ENCODE measurements at regions not wholly inside any gene's neighbourhood (a gene's known extent, or its start where the extent isn't known, plus 50 kb on each side); places are given as distances from the start of the nearest gene placed in this dataset.

- FAIRE-seq (no peak), DNase-seq (ENCODE audit: insufficient read length, low spot score) (no peak)
Observed at GRCh38 chr6:169961772-169962561, 210.5 kb downstream of the ERMARD start.

DNA sequence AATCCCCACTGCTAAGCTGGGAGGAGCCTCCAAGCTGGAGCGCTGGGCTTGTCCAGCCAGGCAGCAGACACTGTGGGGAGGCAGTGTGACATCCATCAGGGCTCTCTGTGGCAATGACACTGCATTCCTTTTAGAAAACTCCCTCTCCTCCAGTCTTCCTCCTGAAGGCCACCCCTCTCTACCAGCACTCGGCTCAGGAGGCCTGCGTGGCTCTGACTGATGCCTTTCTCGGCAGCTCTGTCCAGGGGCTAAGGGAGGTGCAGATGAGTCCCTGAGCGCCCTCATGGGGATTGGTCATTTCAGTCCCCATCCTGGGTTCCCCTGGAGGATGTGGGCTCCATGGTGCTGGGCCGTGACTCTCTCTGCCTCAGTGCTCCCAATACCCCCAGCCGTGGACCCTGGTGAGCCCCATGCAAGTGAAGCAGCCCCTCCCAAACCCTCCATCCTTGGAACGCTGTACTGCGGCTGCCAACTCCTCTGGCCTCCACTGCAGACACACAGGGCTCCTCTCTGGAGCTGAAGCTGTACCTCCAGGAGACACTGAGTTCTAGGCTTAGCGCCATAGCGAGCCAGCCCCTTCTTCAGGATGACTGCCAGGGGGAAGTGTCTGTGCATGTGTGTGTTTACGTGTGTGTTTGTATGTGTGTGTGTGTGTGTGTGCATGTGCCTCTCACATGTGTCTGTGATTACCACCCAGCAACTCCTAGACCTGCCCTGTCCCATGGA is 209.6 kb downstream of the ERMARD start:
- FAIRE-seq: no peak
- DNase-seq (ENCODE audit: insufficient read length, low spot score): no peak

DNA sequence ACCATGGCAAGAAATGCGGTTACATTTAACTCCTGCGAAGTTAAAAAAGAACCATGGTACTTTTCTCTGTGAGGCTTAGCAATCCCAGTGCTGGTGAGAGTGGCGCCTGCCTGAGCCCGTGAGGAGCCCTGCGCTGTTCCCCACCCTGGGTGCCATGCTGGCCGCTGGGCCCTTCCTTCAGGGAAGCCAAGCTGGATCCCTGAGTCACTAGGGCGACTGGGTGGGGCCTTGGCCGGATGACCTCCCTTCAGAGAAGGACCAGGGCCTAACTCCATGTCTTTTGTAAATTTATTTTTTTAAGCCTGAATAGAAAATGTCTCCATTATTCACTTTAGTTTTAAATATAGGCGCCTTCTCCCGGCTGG is 209.1 kb downstream of the ERMARD start:
- FAIRE-seq: no peak
- DNase-seq (ENCODE audit: insufficient read length, low spot score): no peak

DNA sequence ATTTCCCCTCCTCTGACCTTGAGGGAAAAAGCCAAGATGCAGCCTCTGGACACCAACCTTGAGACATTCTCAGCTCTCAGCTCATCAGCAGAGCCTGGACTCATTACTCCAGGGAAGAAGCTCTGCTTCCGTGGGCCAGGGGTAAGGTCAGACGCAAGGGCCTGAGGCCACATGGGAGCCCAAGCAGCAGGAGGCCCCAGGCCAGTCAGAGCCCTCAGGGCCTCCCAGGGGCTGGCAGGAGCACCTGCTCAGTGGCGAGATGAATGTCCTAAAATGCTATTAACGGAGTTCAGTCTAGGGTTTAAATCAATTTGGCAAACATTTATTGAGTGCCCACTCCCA is 208.6 kb downstream of the ERMARD start:
- no peak for FAIRE-seq
- DNase-seq (ENCODE audit: insufficient read length, low spot score): no peak

- FAIRE-seq: no peak
Observed at GRCh38 chr6:169959136-169960002, 207.9 kb downstream of the ERMARD start.

GRCh38 chr6:169958510-169958909 is 207.1 kb downstream of the ERMARD start:
- DNase-seq (ENCODE audit: insufficient read length, low spot score): no peak

More at GRCh38 chr6:169959136-169960002, 207.9 kb downstream of the ERMARD start:
- DNase-seq (ENCODE audit: insufficient read length, low spot score): no peak

DNA sequence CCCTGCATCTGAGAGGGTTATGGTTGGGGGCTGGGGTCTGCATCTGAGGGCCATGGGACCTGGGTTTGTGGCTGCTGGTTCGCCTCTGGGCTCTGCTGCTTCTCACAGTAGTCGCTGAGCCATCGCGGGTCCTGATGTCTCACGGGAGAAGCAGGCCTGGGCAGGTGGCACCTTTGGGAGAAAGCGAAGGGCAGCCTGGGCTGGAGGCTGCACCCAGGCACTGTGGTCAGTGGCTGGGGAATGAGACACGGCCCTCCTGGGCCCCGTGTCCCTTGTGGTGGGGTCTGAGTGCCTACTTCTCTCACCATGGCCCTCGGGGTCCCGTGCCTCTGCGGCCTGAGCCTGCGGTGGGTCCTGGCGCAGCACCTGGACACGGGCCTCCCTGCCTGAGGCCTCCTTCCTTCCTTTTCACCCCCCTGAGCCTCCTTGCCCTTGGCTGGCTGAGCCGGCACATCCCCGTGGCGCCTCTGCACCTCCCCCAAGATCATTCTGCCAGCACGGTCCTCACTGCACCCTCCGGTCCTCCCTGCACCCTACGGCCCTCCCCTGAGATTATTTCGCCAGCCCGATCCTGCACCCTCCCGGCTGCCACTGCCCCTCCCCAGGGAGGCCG is 206.0 kb downstream of the ERMARD start:
- no peak for FAIRE-seq

More at GRCh38 chr6:169958510-169958909, 207.1 kb downstream of the ERMARD start:
- no peak for FAIRE-seq

GRCh38 chr6:169956580-169956979 is 205.2 kb downstream of the ERMARD start:
- FAIRE-seq (no peak), DNase-seq (ENCODE audit: insufficient read length, low spot score) (no peak)

More for the DNA sequence above, 206.0 kb downstream of the ERMARD start:
- DNase-seq (ENCODE audit: insufficient read length, low spot score): no peak

- DNase-seq (ENCODE audit: insufficient read length, low spot score): no peak
- FAIRE-seq: no peak
Observed at GRCh38 chr6:169955731-169956437, 204.5 kb downstream of the ERMARD start.

GRCh38 chr6:169954977-169955376 is 203.6 kb downstream of the ERMARD start:
- FAIRE-seq (no peak), DNase-seq (ENCODE audit: insufficient read length, low spot score) (no peak)

- DNase-seq (ENCODE audit: insufficient read length, low spot score) (no peak), FAIRE-seq (no peak)
Observed at GRCh38 chr6:169953686-169954085, 202.3 kb downstream of the ERMARD start.

- FAIRE-seq (no peak), DNase-seq (ENCODE audit: insufficient read length, low spot score) (no peak)
Observed at GRCh38 chr6:169950558-169950957, 199.1 kb downstream of the ERMARD start.

DNA sequence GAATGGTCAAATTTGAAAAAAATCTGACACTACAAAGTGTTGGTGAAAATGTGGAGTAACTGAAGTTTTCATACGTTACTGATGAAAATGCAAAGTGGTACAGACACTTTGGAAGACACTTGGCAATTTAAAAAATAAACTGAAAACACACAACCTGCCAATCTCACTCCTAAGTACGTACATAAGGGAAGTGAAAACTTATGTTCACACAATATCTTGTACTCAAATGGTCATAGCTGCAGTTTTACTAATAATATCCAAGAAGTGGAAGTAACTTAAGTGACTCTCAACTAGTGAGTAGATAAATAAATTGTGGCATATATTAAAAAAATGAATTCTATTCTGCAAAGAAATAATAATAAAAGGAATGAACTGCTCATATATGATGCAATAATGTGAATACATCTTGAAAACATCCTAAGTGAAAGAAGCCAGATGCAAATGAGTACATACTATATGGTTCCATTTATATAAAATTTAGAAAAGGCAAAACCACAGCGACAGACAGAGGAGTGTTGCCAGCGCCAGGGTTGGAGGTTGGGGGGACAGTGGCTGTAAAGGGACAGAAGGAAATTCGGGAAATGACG is 198.2 kb downstream of the ERMARD start:
- no peak for FAIRE-seq
- no peak for DNase-seq (ENCODE audit: insufficient read length, low spot score)

DNA sequence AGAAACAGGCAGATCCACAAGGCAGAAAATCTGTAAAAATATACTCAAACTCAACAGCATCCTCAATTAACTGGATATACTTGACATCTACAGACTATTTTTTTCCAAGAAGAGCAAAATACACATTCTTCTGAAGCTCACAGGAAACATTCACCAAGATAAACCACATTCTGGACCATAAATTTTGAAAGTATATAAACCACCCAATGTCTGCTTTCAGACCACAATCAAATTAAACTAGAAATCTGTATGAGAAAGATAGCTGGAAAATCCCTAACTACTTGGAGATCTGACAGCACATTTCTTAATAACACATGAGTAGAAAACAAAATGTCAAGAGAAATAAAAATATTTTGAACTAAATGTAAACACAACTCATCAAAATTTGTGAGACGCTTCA is 195.5 kb downstream of the ERMARD start:
- FAIRE-seq (no peak), DNase-seq (ENCODE audit: insufficient read length, low spot score) (no peak)

- DNase-seq (ENCODE audit: insufficient read length, low spot score) (no peak), FAIRE-seq (no peak)
Observed at GRCh38 chr6:169945117-169945516, 193.7 kb downstream of the ERMARD start.

DNA sequence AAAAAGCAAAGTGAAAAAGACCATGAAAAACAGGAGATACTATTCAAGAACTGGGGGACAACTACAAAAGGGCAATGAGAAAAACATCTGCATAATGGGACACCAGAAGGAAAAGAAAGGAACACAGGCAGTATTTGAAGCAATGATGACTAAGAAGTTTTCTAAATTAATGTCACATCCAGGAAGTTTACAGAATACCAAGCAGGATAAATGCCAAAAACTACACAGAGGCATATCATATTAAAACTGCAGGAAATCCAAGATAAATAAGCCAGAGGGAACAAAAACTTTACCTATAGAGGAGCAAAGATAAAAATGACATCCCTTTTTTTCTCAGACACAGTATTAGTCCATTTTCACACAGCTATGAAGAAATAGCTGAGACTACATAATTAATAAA is 193.0 kb downstream of the ERMARD start:
- DNase-seq (ENCODE audit: insufficient read length, low spot score) (no peak), FAIRE-seq (no peak)

GRCh38 chr6:169944061-169944337 is 192.6 kb downstream of the ERMARD start:
- DNase-seq (ENCODE audit: insufficient read length, low spot score): no peak
- no peak for FAIRE-seq

DNA sequence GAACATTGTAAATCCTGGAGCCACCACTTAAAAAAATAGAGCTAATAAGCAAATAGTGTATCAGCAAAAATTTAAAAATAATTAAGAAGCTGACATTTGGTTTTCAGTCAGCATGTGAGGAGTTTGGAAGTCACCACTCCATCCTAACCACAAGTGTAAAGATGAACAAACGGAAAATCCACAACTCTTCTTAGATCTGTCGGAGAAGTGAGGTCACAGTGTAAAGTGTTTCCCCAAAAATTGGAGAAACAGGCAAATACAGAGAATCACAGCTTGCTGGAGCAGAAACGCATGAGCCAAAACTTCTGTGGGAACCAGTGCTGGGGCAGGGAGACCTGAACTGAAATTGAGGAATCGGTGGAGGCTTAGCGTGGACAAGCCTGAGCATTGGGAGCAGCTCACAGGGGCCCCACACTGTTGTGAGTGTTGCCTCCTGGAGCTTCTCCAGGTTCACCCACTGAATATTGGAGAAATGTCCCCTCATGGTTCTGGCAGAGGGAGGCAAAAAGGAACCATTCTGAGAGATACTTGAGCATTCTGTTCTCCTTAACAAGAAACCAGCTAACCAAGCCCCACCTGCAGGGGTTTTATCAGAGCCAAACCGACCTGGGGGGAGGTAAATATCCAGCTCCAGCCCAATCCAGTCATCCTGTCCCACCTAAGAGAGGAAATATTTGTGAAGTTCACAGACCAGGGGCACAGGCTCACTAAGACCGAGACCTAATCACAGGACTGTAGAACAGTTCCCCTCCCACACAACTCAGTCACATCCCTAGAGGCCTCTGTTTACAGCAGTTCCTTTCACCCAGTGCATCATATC is 192.0 kb downstream of the ERMARD start:
- no peak for DNase-seq (ENCODE audit: insufficient read length, low spot score)
- FAIRE-seq: no peak

DNA sequence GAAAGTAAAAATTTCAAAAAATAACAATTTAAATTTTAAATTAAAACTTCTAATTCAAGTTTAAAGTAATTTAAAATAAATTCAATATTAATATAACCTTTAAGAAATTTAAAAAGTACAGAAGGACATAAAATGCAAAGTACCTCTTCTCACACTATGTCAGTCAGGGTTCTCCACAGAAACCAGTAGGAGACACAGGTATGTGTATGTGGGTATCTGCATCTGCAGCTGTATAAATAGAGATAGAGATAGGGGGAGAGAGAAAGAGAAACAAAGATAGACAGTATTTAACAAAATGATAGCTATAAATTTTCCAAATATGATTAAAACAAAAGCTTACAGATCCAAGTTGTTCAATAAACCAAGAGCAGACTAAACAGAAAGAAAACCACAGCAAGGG is 190.8 kb downstream of the ERMARD start:
- DNase-seq (ENCODE audit: insufficient read length, low spot score): no peak

More for the DNA sequence above, 190.8 kb downstream of the ERMARD start:
- FAIRE-seq: no peak
